ENCODE measurements at regions not wholly inside any gene's neighbourhood (a gene's known extent, or its start where the extent isn't known, plus 50 kb on each side); places are given as distances from the start of the nearest gene placed in this dataset.

DNA sequence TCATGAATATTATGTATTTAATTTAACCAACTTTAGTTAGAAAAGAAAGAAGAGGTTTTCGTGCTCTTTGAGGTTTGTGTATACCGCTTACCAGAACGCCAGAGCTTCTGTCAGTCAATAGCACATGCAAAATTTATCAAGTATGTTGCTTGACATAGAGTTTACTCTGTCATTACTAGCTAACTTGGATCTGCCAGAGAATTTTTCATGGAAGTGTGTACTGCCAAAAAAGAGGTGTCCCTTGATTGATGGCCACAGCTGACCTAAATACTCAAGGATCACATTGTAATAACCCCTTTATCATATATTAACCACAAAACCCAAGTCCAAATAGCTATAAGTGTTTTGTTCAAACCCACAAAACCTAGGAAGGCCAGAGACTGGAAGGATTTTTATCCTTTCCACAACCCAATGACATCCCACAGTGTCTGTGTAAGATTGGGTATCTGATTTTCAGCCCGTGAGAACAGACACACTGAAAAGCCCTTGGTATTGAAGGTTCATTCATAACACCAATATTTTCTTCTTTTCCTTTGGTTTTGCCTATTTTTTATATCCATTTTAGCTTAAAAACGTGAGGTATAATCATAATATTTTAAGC is 194.0 kb upstream of the EYA4 start:
- in situ Hi-C loops (cut with MboI; ENCODE audit: low sequenced_read_pairs) = loop anchor here (10.0 kb wide), 1 partner anchor 222 kb away; no protein-coding TSS in a partner anchor
- dilution Hi-C loops (cut with HindIII; ENCODE audit: low sequenced_read_pairs, unreplicated experiment) = no loop called here
- H2BK20ac ChIP-seq (ENCODE audit: low read depth, low read length) = no peak overlapping the region
- TF ChIP-seq SMC3 (IDR thresholded peaks at IDR 0.05; ENCODE audit: low read depth, low read length) = no peak
- TF ChIP-seq, protein P1, sequence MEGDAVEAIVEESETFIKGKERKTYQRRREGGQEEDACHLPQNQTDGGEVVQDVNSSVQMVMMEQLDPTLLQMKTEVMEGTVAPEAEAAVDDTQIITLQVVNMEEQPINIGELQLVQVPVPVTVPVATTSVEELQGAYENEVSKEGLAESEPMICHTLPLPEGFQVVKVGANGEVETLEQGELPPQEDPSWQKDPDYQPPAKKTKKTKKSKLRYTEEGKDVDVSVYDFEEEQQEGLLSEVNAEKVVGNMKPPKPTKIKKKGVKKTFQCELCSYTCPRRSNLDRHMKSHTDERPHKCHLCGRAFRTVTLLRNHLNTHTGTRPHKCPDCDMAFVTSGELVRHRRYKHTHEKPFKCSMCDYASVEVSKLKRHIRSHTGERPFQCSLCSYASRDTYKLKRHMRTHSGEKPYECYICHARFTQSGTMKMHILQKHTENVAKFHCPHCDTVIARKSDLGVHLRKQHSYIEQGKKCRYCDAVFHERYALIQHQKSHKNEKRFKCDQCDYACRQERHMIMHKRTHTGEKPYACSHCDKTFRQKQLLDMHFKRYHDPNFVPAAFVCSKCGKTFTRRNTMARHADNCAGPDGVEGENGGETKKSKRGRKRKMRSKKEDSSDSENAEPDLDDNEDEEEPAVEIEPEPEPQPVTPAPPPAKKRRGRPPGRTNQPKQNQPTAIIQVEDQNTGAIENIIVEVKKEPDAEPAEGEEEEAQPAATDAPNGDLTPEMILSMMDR (conservative IDR thresholded peaks at IDR 0.05; ENCODE audit: low read depth, low read length) = no peak
- TF ChIP-seq, protein P2, sequence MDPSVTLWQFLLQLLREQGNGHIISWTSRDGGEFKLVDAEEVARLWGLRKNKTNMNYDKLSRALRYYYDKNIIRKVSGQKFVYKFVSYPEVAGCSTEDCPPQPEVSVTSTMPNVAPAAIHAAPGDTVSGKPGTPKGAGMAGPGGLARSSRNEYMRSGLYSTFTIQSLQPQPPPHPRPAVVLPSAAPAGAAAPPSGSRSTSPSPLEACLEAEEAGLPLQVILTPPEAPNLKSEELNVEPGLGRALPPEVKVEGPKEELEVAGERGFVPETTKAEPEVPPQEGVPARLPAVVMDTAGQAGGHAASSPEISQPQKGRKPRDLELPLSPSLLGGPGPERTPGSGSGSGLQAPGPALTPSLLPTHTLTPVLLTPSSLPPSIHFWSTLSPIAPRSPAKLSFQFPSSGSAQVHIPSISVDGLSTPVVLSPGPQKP (IDR thresholded peaks at IDR 0.05; ENCODE audit: borderline replicate concordance, low read depth, low read length) = no peak
- no peak for TF ChIP-seq RFX5 (IDR thresholded peaks at IDR 0.05; ENCODE audit: low read depth, low read length)
- no peak for TF ChIP-seq FOS (IDR thresholded peaks at IDR 0.05; ENCODE audit: low read depth, low read length)
- TF ChIP-seq NFE2L2 (IDR thresholded peaks at IDR 0.05; ENCODE audit: low read depth, low read length) = no peak
- TF ChIP-seq RAD21 (IDR thresholded peaks at IDR 0.05; ENCODE audit: low read length) = no peak
- no peak for TF ChIP-seq MAZ (IDR thresholded peaks at IDR 0.05; ENCODE audit: borderline replicate concordance, low read depth, low read length)
- no peak for TF ChIP-seq BHLHE40 (IDR thresholded peaks at IDR 0.05; ENCODE audit: low read depth, low read length)
- TF ChIP-seq POLR2A (IDR thresholded peaks at IDR 0.05; ENCODE audit: low read depth, low read length) = no peak
- no peak for TF ChIP-seq CEBPB (IDR thresholded peaks at IDR 0.05; ENCODE audit: low read depth, low read length)
- TF ChIP-seq MAFK (IDR thresholded peaks at IDR 0.05; ENCODE audit: low read depth, low read length) = no peak
- no peak for TF ChIP-seq CHD1 (IDR thresholded peaks at IDR 0.05; ENCODE audit: low read depth, low read length)
- H4K5ac ChIP-seq (ENCODE audit: low read depth, low read length) = no peak overlapping the region
- H2AK9ac ChIP-seq (replicated peaks; ENCODE audit: low read depth, low read length, poor library complexity) = no peak overlapping the region
- ATAC-seq (ENCODE audit: low read depth) (no peak), DNase-seq (no peak)
- H2BK120ac ChIP-seq (ENCODE audit: low read depth, low read length) = no peak overlapping the region
- H4K20me1 ChIP-seq (ENCODE audit: insufficient read depth, low read length) = no peaks in the 10 kb centered on the region
- H3K9me3 ChIP-seq (ENCODE audit: control insufficient read depth, insufficient read depth, low read length) = no peaks in the 10 kb centered on the region
- ChIA-PET POLR2A (ENCODE audit: unreplicated experiment) (no interaction called here), CTCF (no interaction called here)
- H3K4me2 ChIP-seq (ENCODE audit: low read depth, low read length) = no peak overlapping the region
- H3K36me3 ChIP-seq (ENCODE audit: control insufficient read depth, insufficient read depth, low read length) = no peaks in the 10 kb centered on the region
- no peaks in the 10 kb centered on the region for H3K79me1 ChIP-seq (ENCODE audit: low read depth in 1 of 2, low read length in 2 of 2)
- no peak overlapping the region for H4K91ac ChIP-seq (ENCODE audit: insufficient read depth, low read depth, low read length)
- no peaks in the 10 kb centered on the region for H3K9me1 ChIP-seq (ENCODE audit: insufficient read depth, low read length)
- WGBS, 2 experiments (ENCODE audit: extremely low coverage in 2 of 2, insufficient read length in 1 of 2) = no CpG with 5 or more reads among the region's 5 CpGs
- intact Hi-C loops (cut with micrococcal nuclease) = no loop called here
- H3K27ac ChIP-seq (ENCODE audit: insufficient read depth, low read length) = no peak overlapping the region
- no TSS peak for BruUV-seq (replicated peaks)
- H3K9ac ChIP-seq (ENCODE audit: low read depth, low read length) = no peak overlapping the region
- no peak overlapping the region for H2AK5ac ChIP-seq (ENCODE audit: low read depth, low read length)
- H4K8ac ChIP-seq (ENCODE audit: low read depth in 2 of 2, low read length in 2 of 2) = no peak overlapping the region
- no peak overlapping the region for H3K23ac ChIP-seq (ENCODE audit: low read depth, low read length)
- H2AFZ ChIP-seq (replicated peaks; ENCODE audit: low read length, poor library complexity) = no peak overlapping the region
- no peak overlapping the region for H2BK15ac ChIP-seq (ENCODE audit: low read depth, low read length)
- no peak overlapping the region for H2BK5ac ChIP-seq (ENCODE audit: low read depth, low read length, poor library complexity, severe bottlenecking)
- H3K4me3 ChIP-seq (ENCODE audit: insufficient read depth, low read depth, low read length) = no peak overlapping the region
- H3K56ac ChIP-seq (ENCODE audit: extremely low read depth, insufficient read depth, low read length) = no peak overlapping the region
- H3K27me3 ChIP-seq (ENCODE audit: control insufficient read depth, insufficient read depth, low read length) = no peaks in the 10 kb centered on the region
- no peak overlapping the region for H3K18ac ChIP-seq (ENCODE audit: low read depth, low read length)
- no peak overlapping the region for H3K14ac ChIP-seq (replicated peaks; ENCODE audit: low read depth, low read length)
- no peaks in the 10 kb centered on the region for H3K4me1 ChIP-seq (ENCODE audit: control insufficient read depth, insufficient read depth, low read length)
- H3K4ac ChIP-seq (ENCODE audit: low read depth, low read length) = no peak overlapping the region

Data from IMR-90 (cell line).